Thyroid gland (tissue), 4 donors: ENCODE measurements at regions not wholly inside any gene's neighbourhood (a gene's known extent, or its start where the extent isn't known, plus 50 kb on each side); places are given as distances from the start of the nearest gene placed in this dataset.

ENCODE experiments used
- CTCF ChIP-seq, 6 experiments: fragments of 200-600 bp in 3 of 6; fragments of 450-650 bp in 3 of 6; sonication (generic) in 3 of 6; IDR thresholded peaks; one replicate each; pipeline ENCODE4 v1.5.1; 2016 to 2019; ENCODE audit warnings: antibody characterized with exemption in 6 of 6, mild to moderate bottlenecking in 2 of 6, inconsistent platforms in 1 of 6, moderate library complexity in 1 of 6
- POLR2A ChIP-seq, 2 donors: fragments of 450-650 bp; IDR thresholded peaks; one replicate each; pipeline ENCODE4 v1.6.1; 2017; ENCODE audit warnings: antibody characterized with exemption in 2 of 2, mild to moderate bottlenecking in 2 of 2, moderate library complexity in 1 of 2

GRCh38 chr20:60257671-60258070 lies 299.4 kb downstream of the CDH26 start:
- TF ChIP-seq POLR2A (IDR thresholded peaks at IDR 0.05) (no peak), CTCF (IDR thresholded peaks at IDR 0.05) (no peak)
